Gastrocnemius medialis (tissue), 4 donors: ENCODE measurements at regions not wholly inside any gene's neighbourhood (a gene's known extent, or its start where the extent isn't known, plus 50 kb on each side); places are given as distances from the start of the nearest gene placed in this dataset.

Experiments
- ATAC-seq, 2 donors: fragments of 150-250 bp; one replicate each; pipeline ENCODE4 v1.9.1; 2016
- DNase-seq, 2 donors: peaks; one replicate each; pipeline ENCODE4 v3.0.0-alpha.2; 2019
- H3K27ac ChIP-seq, 4 donors: fragments of 200-600 bp; sonication (generic); 1 replicate in 1 of 4; 2 replicates in 3 of 4; pipeline ENCODE4 v1.5.1; 2016 to 2018; ENCODE audit warnings: mild to moderate bottlenecking in 2 of 4, moderate library complexity in 1 of 4
- H3K27me3 ChIP-seq, 3 donors: fragments of 200-600 bp; sonication (generic) in 2 of 3; 1 replicate in 1 of 3; 2 replicates in 2 of 3; pipeline versions ENCODE4 v1.5.1 to v1.6.0; 2016 to 2019; ENCODE audit warnings: mild to moderate bottlenecking in 1 of 3, moderate library complexity in 1 of 3
- H3K36me3 ChIP-seq, 2 donors: fragments of 200-600 bp; sonication (generic) in 1 of 2; one replicate each; pipeline ENCODE4 v1.5.1; 2017 to 2018
- H3K4me1 ChIP-seq, 2 donors: fragments of 200-600 bp; sonication (generic) in 1 of 2; one replicate each; pipeline ENCODE4 v1.5.1; 2016 to 2017; ENCODE audit warnings: mild to moderate bottlenecking in 2 of 2
- H3K4me3 ChIP-seq, 4 donors: fragments of 200-600 bp; sonication (generic) in 3 of 4; 1 replicate in 1 of 4; 2 replicates in 3 of 4; pipeline ENCODE4 v1.5.1; 2016 to 2019; ENCODE audit warnings: mild to moderate bottlenecking in 2 of 4
- H3K9me3 ChIP-seq, 3 donors: fragments of 200-600 bp; sonication (generic) in 2 of 3; 1 replicate in 1 of 3; 2 replicates in 2 of 3; pipeline ENCODE4 v1.5.1; 2016 to 2019
- POLR2A ChIP-seq, 2 donors: fragments of 450-650 bp; IDR thresholded peaks; one replicate each; pipeline ENCODE4 v1.6.1; 2017; ENCODE audit warnings: antibody characterized with exemption in 2 of 2, mild to moderate bottlenecking in 2 of 2, moderate library complexity in 2 of 2
- in situ Hi-C, 4 donors: fragments of 200-750 bp; cut with MboI; loops; one replicate each; pipeline versions ENCODE4 v1.15.0 to v1.8.0; 2017; ENCODE audit warnings: low sequenced_read_pairs in 4 of 4
- intact Hi-C: fragments of 100-400 bp; cut with DNase I; formaldehyde crosslinking; loops from one replicate; pipeline ENCODE4 v1.15.1; 2023; ENCODE audit warnings: low total_unique reads
- TF ChIP-seq, protein P1 (sequence below), 5 experiments: fragments of 450-650 bp in 3 of 5; fragments of 200-600 bp in 2 of 5; sonication (generic) in 2 of 5; IDR thresholded peaks in 4 of 5; conservative IDR thresholded peaks in 1 of 5; 1 replicate in 4 of 5; 2 replicates in 1 of 5; pipeline ENCODE4 v1.5.1; 2016 to 2019; ENCODE audit warnings: antibody characterized with exemption in 5 of 5, mild to moderate bottlenecking in 3 of 5, moderate library complexity in 3 of 5

DNA sequence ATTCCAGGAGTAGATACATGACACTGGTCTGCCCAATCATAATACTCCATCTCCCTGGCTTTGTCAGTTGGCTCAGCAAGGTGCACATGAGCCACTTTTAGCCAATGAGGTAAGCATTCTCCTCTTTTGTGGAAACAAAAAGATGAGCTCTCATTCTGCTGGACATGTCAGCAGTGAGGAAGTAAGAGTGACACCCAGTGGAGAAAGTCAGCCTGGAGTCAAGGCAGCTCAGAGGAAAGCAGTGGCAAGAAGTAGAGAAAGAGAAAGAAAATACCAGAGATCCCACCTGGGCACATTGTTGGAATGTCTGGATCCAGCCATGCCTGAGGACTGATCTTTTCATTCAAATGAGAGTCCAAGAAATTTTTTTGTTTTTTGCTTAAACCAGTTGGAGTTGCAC, 496.9 kb upstream of the C16orf82 start:
- ATAC-seq (no peak), DNase-seq (no peak)
- no peaks in the 10 kb centered on the region for H3K27me3 ChIP-seq
- no peaks in the 10 kb centered on the region for H3K36me3 ChIP-seq
- TF ChIP-seq, protein P1, sequence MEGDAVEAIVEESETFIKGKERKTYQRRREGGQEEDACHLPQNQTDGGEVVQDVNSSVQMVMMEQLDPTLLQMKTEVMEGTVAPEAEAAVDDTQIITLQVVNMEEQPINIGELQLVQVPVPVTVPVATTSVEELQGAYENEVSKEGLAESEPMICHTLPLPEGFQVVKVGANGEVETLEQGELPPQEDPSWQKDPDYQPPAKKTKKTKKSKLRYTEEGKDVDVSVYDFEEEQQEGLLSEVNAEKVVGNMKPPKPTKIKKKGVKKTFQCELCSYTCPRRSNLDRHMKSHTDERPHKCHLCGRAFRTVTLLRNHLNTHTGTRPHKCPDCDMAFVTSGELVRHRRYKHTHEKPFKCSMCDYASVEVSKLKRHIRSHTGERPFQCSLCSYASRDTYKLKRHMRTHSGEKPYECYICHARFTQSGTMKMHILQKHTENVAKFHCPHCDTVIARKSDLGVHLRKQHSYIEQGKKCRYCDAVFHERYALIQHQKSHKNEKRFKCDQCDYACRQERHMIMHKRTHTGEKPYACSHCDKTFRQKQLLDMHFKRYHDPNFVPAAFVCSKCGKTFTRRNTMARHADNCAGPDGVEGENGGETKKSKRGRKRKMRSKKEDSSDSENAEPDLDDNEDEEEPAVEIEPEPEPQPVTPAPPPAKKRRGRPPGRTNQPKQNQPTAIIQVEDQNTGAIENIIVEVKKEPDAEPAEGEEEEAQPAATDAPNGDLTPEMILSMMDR (IDR thresholded peaks at IDR 0.05 in 4 of 5, conservative IDR thresholded peaks at IDR 0.05 in 1 of 5) = no peak
- no peak overlapping the region for H3K4me3 ChIP-seq
- H3K4me1 ChIP-seq = no peaks in the 10 kb centered on the region
- H3K27ac ChIP-seq = no peak overlapping the region
- in situ Hi-C loops = loop anchor here in 1 of 4 donors (10.0 kb wide), 1 partner anchor 55 kb away; no protein-coding TSS in a partner anchor
- no peaks in the 10 kb centered on the region for H3K9me3 ChIP-seq
- intact Hi-C loops = no loop called here

DNA sequence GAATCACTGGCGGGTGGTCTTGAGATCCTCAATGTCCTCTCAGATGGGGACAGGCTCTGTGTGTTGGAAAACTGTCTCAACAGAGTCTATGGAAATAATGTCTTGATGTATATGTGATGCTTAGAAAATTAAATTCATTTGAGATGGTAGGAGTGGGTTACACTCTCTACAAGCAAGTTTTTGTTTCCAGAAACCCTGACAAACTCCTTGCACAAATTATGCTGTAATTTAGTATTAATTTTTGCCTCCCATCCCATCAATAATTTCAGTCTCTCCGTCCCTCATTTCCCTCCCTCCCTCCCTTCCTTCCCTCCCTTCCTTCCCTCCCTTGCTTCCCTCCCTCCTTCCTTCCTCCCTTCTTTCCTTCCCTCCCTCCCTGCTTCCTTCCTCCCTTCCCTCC, 488.0 kb upstream of the C16orf82 start:
- H3K4me3 ChIP-seq = no peak overlapping the region
- no peak overlapping the region for H3K27ac ChIP-seq
- no peak for DNase-seq
- ATAC-seq = no peak
- in situ Hi-C loops = loop anchor here in 1 of 4 donors (10.0 kb wide), 1 partner anchor 46 kb away; no protein-coding TSS in a partner anchor
- H3K27me3 ChIP-seq = no peaks in the 10 kb centered on the region
- intact Hi-C loops = no loop called here
- H3K36me3 ChIP-seq = no peaks in the 10 kb centered on the region
- H3K4me1 ChIP-seq = no peaks in the 10 kb centered on the region
- TF ChIP-seq POLR2A (IDR thresholded peaks at IDR 0.05) = no peak
- TF ChIP-seq, protein P1 (IDR thresholded peaks at IDR 0.05 in 4 of 5, conservative IDR thresholded peaks at IDR 0.05 in 1 of 5) = no peak
- H3K9me3 ChIP-seq = no peaks in the 10 kb centered on the region

DNA sequence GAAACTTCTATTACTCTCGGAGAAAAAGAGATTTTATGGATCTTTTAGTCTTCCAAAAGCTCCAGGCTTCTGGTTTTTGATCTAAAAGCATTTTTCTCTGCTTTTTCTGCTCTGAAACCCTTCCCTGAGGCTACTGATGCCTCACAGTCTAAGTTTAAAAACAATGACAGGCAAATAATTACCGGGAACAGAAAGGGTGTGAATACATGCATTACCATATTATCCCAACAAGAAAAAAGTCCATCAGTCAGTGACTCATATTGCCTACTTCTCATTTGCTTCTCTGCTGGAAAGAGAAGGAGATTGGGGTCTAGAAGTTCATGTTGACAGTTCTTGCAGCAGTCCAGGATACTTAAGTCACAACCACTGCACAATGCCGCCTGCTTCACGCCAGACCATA, 482.9 kb upstream of the C16orf82 start:
- Histone ChIP-seq H3K4me3 (no peak overlapping the region), H3K27ac (no peak overlapping the region), H3K36me3 (no peaks in the 10 kb centered on the region), H3K4me1 (no peaks in the 10 kb centered on the region), H3K9me3 (no peaks in the 10 kb centered on the region), H3K27me3 (no peaks in the 10 kb centered on the region)
- intact Hi-C loops (no loop called here), in situ Hi-C loops (no loop called here)
- DNase-seq (no peak), ATAC-seq (no peak)
- no peak for TF ChIP-seq POLR2A (IDR thresholded peaks at IDR 0.05)
- TF ChIP-seq, protein P1 (IDR thresholded peaks at IDR 0.05 in 4 of 5, conservative IDR thresholded peaks at IDR 0.05 in 1 of 5) = no peak

DNA sequence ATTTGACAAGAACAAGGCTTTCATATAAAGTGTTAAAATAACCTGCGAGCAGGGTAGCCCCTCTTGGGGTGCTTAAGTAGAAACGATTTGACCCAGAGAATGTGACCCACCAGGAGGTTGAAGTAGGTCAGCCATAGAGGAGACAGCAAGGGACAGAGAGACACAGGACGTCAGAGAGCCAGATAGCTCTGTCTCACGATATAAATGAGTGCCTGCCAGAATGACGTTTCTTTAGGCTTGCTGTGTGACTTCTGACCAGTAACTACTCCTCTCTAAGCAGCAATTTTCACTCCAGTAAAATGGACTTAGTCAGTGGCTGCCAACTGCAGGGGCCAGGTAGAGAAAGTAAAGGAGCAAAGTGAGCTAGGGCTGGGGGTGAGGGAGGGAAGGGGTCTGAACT, 473.0 kb upstream of the C16orf82 start:
- H3K4me1 ChIP-seq = no peaks in the 10 kb centered on the region
- in situ Hi-C loops = no loop called here
- TF ChIP-seq, protein P1 (IDR thresholded peaks at IDR 0.05 in 4 of 5, conservative IDR thresholded peaks at IDR 0.05 in 1 of 5) = no peak
- no peak for TF ChIP-seq POLR2A (IDR thresholded peaks at IDR 0.05)
- no peak for ATAC-seq
- H3K4me3 ChIP-seq = no peak overlapping the region
- DNase-seq = no peak
- H3K27me3 ChIP-seq = no peaks in the 10 kb centered on the region
- H3K27ac ChIP-seq = no peak overlapping the region
- intact Hi-C loops = no loop called here
- H3K36me3 ChIP-seq = no peaks in the 10 kb centered on the region
- H3K9me3 ChIP-seq = no peaks in the 10 kb centered on the region

DNA sequence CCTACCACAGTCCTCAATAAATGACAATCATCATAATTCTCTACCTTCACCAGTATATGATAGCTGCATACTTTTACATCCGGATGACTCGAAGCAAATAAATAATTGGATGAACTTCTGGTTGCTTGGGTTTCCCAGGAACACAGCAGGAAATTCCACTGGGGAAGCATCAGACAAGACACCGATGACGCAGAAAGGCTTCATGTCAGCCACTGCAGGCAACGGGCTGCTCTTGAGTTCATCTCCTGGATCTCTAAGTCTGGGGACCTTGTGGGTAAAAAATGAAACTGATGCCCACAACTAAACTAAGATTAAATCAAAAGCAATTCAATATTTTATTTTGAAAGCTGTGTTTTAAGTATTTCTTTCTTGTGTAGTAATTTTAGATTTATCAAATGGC, 472.1 kb upstream of the C16orf82 start:
- no peak for ATAC-seq
- intact Hi-C loops (no loop called here), in situ Hi-C loops (no loop called here)
- H3K27me3 ChIP-seq = no peaks in the 10 kb centered on the region
- H3K27ac ChIP-seq = no peak overlapping the region
- no peaks in the 10 kb centered on the region for H3K36me3 ChIP-seq
- H3K4me3 ChIP-seq = no peak overlapping the region
- no peaks in the 10 kb centered on the region for H3K9me3 ChIP-seq
- no peak for DNase-seq
- TF ChIP-seq, protein P1 (IDR thresholded peaks at IDR 0.05 in 4 of 5, conservative IDR thresholded peaks at IDR 0.05 in 1 of 5) = no peak
- no peak for TF ChIP-seq POLR2A (IDR thresholded peaks at IDR 0.05)
- H3K4me1 ChIP-seq = no peaks in the 10 kb centered on the region
